Kasumi-1 (cell line): ENCODE measurements at regions not wholly inside any gene's neighbourhood (a gene's known extent, or its start where the extent isn't known, plus 50 kb on each side); places are given as distances from the start of the nearest gene placed in this dataset.

Source experiments
- DNase-seq, 2 experiments: peaks; one replicate each; lab custom pipeline; 2025; lab: John Stamatoyannopoulos, UW

DNA sequence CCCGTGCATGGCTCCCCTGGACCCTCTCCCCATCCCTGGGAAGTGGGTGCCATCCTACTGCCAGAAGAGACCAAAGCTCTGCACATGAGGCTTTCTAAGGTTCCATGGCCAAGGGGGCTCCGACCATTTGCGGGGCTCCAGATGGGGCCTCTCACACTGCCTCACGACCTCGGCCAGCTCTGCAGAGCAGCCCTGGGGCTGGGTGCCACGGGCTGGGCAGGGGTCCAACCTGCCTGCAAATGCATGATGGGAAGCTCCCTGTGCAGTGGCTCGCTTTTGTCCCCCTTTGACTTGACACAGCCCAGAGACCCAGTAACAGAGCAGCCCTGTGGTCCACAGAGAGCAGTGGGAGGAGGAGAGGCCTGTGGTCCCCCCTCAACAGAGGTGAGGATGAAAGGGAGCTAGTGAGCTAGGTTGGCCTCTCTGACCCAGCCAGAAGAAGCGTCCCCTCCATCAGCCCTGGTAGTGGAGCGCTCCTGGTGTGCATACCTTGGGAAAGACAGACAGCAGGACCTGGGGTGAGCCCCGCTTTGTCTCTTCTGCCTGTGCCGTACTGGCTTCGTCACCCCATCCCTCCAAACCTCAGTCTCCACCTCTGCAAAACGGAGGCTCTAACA is 174.1 kb downstream of the DDX1 start:
- DNase-seq, result no peak

DNA sequence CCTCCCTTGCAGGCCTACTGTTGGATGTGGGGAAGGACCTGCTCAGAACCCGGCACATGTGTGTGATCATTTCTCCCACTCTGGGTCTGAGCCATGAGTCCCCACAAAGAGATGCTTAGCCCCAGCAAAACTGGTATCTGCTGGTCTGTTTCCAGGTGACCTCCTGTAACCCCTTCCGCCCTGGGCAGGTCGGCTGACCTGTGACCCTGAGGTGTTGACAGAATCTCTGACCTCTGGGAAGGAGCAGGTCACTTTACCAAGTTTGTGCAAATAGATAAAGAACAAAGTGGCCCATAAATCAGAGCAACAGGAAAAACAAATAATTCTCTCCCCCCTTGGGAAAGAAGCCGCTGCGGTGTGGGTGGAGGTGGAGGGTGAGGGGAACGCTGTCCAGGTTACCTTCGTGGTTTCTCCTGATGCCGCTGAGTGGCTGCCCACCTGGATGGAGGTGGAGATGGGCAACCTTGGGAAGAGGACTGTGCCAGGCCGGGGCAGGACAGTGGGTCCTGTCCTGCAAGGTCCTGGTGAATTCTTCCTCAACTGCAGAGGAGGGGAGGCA is 174.0 kb upstream of the MYCN start:
- DNase-seq, result no peak

- no peak for DNase-seq
Observed at GRCh38 chr2:15766911-15767597, 173.3 kb upstream of the MYCN start.

DNA sequence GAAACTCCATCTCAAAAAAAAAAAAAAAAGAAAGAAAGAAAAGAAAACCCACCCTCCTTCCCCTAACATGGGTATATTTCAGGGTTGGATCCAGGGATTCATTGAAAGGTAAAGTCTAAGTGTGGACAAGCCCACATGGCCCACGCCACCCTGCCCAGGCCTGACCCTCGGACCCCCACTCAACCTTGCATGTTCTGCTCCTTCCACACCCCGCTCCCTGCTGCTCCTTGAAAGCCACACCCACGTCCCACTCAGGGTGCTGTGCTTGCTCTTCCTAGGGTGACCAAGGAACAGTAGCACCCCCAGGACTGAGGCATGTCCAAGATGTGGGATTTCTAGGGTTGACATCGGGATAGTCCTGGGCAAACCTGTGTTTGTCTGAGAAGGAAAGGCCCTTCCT is 172.7 kb upstream of the MYCN start:
- no peak for DNase-seq

- no peak for DNase-seq
Observed at GRCh38 chr2:15768142-15768541, 172.2 kb upstream of the MYCN start.

GRCh38 chr2:15768615-15769014 is 171.7 kb upstream of the MYCN start:
- DNase-seq, result no peak

GRCh38 chr2:15769235-15769634 is 171.1 kb upstream of the MYCN start:
- no peak for DNase-seq

DNA sequence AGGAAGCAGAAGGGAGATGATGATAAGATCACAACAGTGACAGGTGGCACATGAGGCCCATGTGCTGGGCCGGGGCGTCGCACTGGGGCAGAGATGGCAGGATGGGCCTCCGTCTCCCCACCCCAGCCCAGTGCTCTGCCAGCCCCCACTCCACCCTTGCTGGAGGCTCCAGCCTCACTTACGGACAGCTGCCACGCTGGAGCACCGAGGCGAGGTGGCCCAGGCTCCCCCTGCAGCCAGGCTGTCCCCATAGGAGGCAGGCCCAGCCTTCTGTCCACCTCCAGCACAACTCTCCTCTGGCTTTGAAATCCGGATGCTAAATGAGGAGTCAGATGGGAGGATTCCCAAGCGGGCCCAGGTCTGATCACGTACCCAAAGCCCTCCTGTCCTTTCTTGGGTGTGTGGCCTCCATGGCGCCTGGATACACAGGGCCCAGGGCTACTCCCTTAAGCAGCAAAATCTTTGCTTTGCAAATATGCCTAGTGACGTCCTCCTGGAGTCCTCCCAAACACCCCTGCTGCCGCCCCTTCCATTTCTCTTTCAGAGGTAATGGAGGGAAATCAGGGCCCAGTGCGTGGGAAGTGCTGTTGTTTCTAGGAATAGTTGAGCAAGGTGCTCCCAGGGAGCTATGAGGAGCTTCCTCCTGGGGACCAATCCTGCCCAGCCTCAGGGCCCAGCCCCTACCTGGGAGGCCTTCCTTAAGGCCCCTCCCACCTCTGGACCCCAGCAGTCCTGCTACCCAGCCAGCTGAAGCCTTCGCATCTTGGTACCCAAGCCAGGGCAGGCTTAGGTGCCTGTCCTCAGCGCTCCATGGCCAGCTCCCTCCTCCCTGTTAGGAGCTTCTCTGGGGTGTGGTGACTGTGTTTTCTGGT is 170.4 kb upstream of the MYCN start:
- no peak for DNase-seq

DNA sequence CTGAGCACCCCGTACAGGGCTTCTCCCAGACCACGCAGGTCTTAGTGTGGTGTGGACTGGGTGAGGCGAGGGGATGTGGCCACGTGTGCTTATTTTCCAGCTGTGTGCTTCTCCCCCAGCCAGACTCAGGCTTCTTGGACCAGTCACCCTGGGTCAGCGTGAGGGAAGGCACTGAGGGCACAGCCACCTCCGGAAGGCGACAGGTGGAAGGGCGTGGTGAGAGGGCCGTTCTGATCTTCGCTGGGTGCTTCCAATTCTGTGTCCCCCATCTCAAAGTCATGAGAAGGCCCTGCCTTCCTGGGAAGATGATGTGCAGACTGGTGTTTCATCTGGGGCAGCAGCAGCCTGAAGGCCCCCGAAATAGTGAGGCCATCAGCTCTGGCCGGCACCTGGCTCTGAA is 169.7 kb upstream of the MYCN start:
- DNase-seq, result no peak

GRCh38 chr2:15771124-15771523 is 169.2 kb upstream of the MYCN start:
- no peak for DNase-seq

DNA sequence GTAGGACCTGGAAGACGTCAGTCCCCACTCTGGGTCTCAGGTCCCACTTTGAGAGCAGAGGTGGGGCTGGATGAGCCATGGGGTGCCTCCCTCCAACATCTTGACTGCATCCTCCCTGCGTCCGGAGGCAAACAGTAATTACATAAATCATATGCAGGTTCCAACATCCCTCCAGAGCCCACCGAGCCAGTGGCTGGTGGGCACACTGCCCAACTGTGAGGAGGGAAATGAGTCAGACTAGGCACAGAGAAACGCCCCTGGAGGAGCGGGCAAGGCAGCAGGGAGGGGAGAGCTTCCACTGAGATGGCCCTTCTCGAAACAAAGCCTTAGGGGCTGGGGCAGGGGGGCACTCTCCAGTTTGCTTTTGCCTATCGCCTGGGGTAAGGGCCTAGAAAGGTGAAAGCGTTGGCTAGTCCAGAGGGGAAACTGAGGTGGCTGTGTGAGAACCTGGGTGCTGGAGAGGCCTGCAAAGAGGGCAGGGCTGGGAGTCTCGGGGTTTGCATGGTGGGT is 168.2 kb upstream of the MYCN start:
- DNase-seq, result no peak

DNA sequence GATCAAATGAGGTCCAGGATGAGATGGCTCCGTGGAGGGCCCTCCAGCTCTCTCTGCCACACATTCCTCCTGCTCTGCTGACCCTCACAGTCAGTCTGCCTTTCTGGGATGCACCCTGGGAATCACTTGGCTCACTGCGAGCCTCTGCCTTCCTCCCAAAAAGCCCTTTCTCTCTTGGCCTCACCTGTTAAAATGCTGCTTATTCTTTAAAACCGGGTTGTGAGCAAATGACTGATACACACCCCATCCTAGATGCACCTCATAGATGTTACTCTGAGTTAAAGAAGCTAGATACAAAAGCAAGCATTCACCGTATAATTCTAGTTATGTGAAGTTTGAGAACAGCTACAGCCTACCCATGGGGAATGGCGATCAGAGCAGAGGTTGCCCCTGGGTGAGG is 167.7 kb upstream of the MYCN start:
- no peak for DNase-seq

DNA sequence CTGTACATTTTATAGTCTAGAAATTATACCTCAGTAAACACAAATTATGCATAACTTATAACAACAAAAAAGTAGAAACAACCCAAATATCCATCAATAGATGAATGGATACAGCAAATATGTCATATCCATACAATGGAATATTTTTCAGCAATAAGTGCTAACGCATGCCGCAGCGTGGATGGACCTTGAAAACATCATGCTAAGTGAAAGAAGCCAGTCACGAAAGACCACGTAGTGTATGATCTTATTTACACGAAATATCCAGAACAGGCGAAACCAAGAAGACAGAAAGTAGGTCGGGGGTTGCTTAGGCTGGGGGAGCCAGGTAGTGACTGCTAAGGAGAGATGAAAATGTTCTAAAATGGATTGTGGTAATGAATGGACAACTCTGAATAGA is 167.1 kb upstream of the MYCN start:
- DNase-seq, result no peak

DNA sequence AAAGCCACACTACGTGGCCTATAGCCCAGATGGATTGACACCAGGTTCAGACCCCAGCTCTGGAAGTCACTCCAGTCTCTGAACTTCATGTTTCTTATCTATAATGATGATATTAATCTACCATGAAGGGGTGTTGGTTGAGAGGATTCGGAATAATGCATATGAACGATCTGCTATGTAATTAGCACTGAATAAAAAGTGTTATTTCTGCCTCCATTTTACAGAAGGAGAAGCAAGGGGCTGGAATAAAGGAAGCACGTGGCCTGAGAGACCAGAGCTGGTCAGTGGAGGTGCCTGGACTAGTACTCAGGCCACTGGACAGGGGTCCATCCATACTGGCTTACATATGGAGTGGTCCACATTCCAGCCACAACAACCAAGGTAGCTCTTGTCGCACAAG is 166.5 kb upstream of the MYCN start:
- no peak for DNase-seq

- no peak for DNase-seq
Observed at GRCh38 chr2:15775753-15776628, 164.4 kb upstream of the MYCN start.

GRCh38 chr2:15776629-15776919 is 163.8 kb upstream of the MYCN start:
- no peak for DNase-seq

- no peak for DNase-seq
Observed at GRCh38 chr2:15776992-15777702, 163.2 kb upstream of the MYCN start.

DNA sequence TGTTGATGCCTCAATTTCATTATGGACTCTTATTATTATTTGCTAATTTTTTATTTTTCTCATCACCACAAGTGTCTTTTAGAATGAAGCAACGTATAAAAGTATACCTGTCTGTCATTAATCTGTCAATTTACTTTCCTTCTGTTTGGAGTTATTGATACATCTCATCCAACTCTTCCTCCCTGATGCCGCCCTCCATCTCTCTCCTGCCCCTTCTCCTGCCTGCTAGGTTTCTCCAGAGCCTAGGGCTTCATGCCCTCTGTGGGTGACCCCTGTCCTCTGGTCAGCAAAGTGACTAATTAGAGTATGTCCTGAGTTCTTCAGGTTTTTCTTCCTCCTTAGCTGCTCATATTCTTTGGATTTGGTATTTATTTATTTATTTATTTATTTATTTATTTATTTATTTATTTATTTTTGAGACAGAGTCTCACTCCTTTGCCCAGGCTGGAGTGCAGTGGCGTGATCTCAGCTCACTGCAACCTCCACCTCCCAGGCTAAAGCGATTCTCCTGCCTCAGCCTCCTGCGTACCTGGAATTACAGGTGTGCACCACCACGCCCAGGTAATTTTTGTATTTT is 162.5 kb upstream of the MYCN start:
- DNase-seq, result no peak

DNA sequence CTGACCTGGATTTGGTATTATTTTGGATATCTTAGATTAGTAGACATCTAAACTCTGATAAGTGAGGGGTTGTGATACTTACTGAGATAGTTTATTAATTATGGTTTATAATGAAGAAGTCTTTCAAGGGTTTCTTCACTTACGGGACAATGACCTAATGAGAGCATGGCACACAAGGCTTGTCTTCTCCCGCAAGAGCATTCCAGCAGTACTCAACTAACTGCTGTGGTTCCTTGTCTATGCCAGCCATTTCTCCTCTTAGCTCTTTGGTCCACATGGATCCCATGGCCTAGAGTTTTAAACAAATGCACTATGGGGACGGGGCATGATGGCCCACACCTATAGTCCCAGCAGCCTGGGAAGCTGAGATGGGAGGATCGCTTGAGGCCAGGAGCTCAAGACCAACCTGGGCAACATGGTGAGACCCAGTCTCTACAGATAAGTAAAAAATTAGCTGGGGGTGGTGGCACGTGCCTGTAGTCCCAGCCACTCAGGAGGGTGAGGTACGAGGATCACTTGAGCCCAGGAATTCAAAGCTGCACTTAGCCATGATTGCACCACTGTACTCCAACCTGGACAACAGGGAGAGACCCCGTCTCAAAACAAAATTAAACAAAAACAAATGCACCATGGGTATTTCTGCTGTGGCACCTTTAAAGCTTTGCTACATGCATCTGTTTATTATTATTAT is 161.7 kb upstream of the MYCN start:
- DNase-seq, result no peak

GRCh38 chr2:15779381-15780041 is 160.8 kb upstream of the MYCN start:
- DNase-seq, result no peak
